GF-D8 (cell line): ENCODE measurements at regions not wholly inside any gene's neighbourhood (a gene's known extent, or its start where the extent isn't known, plus 50 kb on each side); places are given as distances from the start of the nearest gene placed in this dataset.

Experiments used
- DNase-seq: peaks from one replicate; lab custom pipeline; 2025; lab: John Stamatoyannopoulos, UW

GRCh38 chrY:15162211-15162610 is 637.9 kb downstream of the NLGN4Y start:
- no peak for DNase-seq

- DNase-seq: no peak
Measured at GRCh38 chrY:15179890-15180289, 655.6 kb downstream of the NLGN4Y start.

- DNase-seq: no peak
Measured at GRCh38 chrY:15229056-15229455, 704.7 kb downstream of the NLGN4Y start.

- DNase-seq: no peak
Measured at GRCh38 chrY:15239596-15240132, 715.3 kb downstream of the NLGN4Y start.

GRCh38 chrY:15259286-15259685 is 735.0 kb downstream of the NLGN4Y start:
- no peak for DNase-seq

GRCh38 chrY:15286572-15286971 is 762.2 kb downstream of the NLGN4Y start:
- DNase-seq: no peak

- no peak for DNase-seq
Measured at GRCh38 chrY:15289821-15290220, 765.5 kb downstream of the NLGN4Y start.

GRCh38 chrY:15292881-15293280 is 768.6 kb downstream of the NLGN4Y start:
- DNase-seq: no peak

- no peak for DNase-seq
Measured at GRCh38 chrY:15301879-15302278, 777.5 kb downstream of the NLGN4Y start.

GRCh38 chrY:15312166-15312565 is 787.8 kb downstream of the NLGN4Y start:
- no peak for DNase-seq

GRCh38 chrY:15324189-15324588 is 799.9 kb downstream of the NLGN4Y start:
- no peak for DNase-seq

GRCh38 chrY:15325201-15325600 is 800.9 kb downstream of the NLGN4Y start:
- no peak for DNase-seq

GRCh38 chrY:15326673-15327072 is 802.3 kb downstream of the NLGN4Y start:
- no peak for DNase-seq

- DNase-seq: no peak
Measured at GRCh38 chrY:15328848-15329247, 804.5 kb downstream of the NLGN4Y start.

- DNase-seq: no peak
Measured at GRCh38 chrY:15343522-15343921, 819.2 kb downstream of the NLGN4Y start.

- DNase-seq: no peak
Measured at GRCh38 chrY:15345471-15346155, 821.3 kb downstream of the NLGN4Y start.

GRCh38 chrY:15349351-15349750 is 825.0 kb downstream of the NLGN4Y start:
- no peak for DNase-seq

- no peak for DNase-seq
Measured at GRCh38 chrY:15355321-15355720, 831.0 kb downstream of the NLGN4Y start.

GRCh38 chrY:15360471-15360870 is 836.1 kb downstream of the NLGN4Y start:
- DNase-seq: no peak

- DNase-seq: no peak
Measured at GRCh38 chrY:15364996-15365395, 840.7 kb downstream of the NLGN4Y start.

- DNase-seq: no peak
Measured at GRCh38 chrY:15368786-15369185, 844.5 kb downstream of the NLGN4Y start.

GRCh38 chrY:15385178-15385577 is 860.8 kb downstream of the NLGN4Y start:
- DNase-seq: no peak

- no peak for DNase-seq
Measured at GRCh38 chrY:15397556-15398280, 873.4 kb downstream of the NLGN4Y start.
